ENCODE measurements at regions not wholly inside any gene's neighbourhood (a gene's known extent, or its start where the extent isn't known, plus 50 kb on each side); places are given as distances from the start of the nearest gene placed in this dataset.

GRCh38 chr2:46847185-46847710 lies 68.4 kb downstream of the MCFD2 start:
- no peak for TF ChIP-seq CTCF (IDR thresholded peaks at IDR 0.05; ENCODE audit: low read depth, low read length, missing control alignments)
- peak; percentile 90 for DNase-seq (ENCODE audit: low read depth)
- H3K4me3 ChIP-seq (ENCODE audit: low read depth, low read length): no peak overlapping the region
- in situ Hi-C loops (cut with HindIII; ENCODE audit: low sequenced_read_pairs): no loop called here

GRCh38 chr2:46846536-46846935 lies 69.1 kb downstream of the MCFD2 start:
- no peak overlapping the region for H3K4me3 ChIP-seq (ENCODE audit: low read depth, low read length)
- no peak for TF ChIP-seq CTCF (IDR thresholded peaks at IDR 0.05; ENCODE audit: low read depth, low read length, missing control alignments)
- in situ Hi-C loops (cut with HindIII; ENCODE audit: low sequenced_read_pairs): no loop called here
- DNase-seq (ENCODE audit: low read depth): no peak

- H3K4me3 ChIP-seq (ENCODE audit: low read depth, low read length): no peak overlapping the region
- no peak for DNase-seq (ENCODE audit: low read depth)
- in situ Hi-C loops (cut with HindIII; ENCODE audit: low sequenced_read_pairs): no loop called here
- no peak for TF ChIP-seq CTCF (IDR thresholded peaks at IDR 0.05; ENCODE audit: low read depth, low read length, missing control alignments)
Observed at GRCh38 chr2:46845542-46846486, 69.8 kb downstream of the MCFD2 start.

- H3K4me3 ChIP-seq (ENCODE audit: low read depth, low read length): no peak overlapping the region
- no peak for DNase-seq (ENCODE audit: low read depth)
- in situ Hi-C loops (cut with HindIII; ENCODE audit: low sequenced_read_pairs): no loop called here
- no peak for TF ChIP-seq CTCF (IDR thresholded peaks at IDR 0.05; ENCODE audit: low read depth, low read length, missing control alignments)
Observed at GRCh38 chr2:46844443-46844842, 71.2 kb downstream of the MCFD2 start.

- no peak for TF ChIP-seq CTCF (IDR thresholded peaks at IDR 0.05; ENCODE audit: low read depth, low read length, missing control alignments)
- in situ Hi-C loops (cut with HindIII; ENCODE audit: low sequenced_read_pairs): no loop called here
- DNase-seq (ENCODE audit: low read depth): no peak
- no peak overlapping the region for H3K4me3 ChIP-seq (ENCODE audit: low read depth, low read length)
Observed at GRCh38 chr2:46844034-46844433, 71.6 kb downstream of the MCFD2 start.

GRCh38 chr2:46843316-46843715 lies 72.3 kb downstream of the MCFD2 start:
- in situ Hi-C loops (cut with HindIII; ENCODE audit: low sequenced_read_pairs): no loop called here

More at GRCh38 chr2:46843316-46843715, 72.3 kb downstream of the MCFD2 start:
- no peak for DNase-seq (ENCODE audit: low read depth)
- no peak for TF ChIP-seq CTCF (IDR thresholded peaks at IDR 0.05; ENCODE audit: low read depth, low read length, missing control alignments)
- no peak overlapping the region for H3K4me3 ChIP-seq (ENCODE audit: low read depth, low read length)
